ENCODE measurements at regions not wholly inside any gene's neighbourhood (a gene's known extent, or its start where the extent isn't known, plus 50 kb on each side); places are given as distances from the start of the nearest gene placed in this dataset.
"Not testable (repeated sequence)": the region's sequence is repeated elsewhere in the genome, so short reads cannot be mapped to it uniquely, and the experiment has no call there.

DNA sequence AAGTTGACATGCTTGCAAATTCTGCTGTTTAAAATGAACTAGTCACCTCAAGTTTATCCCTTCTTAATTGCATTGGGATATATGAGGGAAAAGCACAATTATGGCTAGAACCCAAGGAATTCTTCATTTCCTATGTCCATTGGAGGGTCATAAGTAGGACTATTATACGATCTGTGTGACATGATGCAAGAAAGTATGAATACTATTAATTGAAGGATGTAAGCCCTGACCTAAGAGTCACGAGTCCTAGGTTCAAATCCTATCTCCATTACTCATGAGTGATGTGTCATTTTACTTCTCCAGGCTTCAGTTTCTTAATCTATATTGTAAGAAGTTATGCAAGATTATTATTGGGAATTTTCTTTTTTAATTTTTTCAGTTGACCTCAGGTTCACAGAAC is 542.9 kb upstream of the GRIA3 start:
- Histone ChIP-seq H3K9ac (ENCODE audit: control insufficient read depth, extremely low read depth, insufficient read depth, low read length) (no peak overlapping the region), H3K27me3 (ENCODE audit: control insufficient read depth, extremely low read depth, insufficient read depth, low read length) (no peaks in the 10 kb centered on the region), H3K4me1 (ENCODE audit: control insufficient read depth, extremely low read depth, insufficient read depth, low read length) (no peaks in the 10 kb centered on the region), H3K9me1 (ENCODE audit: control insufficient read depth, extremely low read depth, insufficient read depth, low read length) (no peaks in the 10 kb centered on the region), H3K4me2 (ENCODE audit: control insufficient read depth, extremely low read depth, insufficient read depth, low read depth, low read length) (no peak overlapping the region), H3K36me3 (ENCODE audit: control insufficient read depth in 2 of 2, extremely low read depth in 1 of 2, insufficient read depth in 2 of 2, low read length in 2 of 2) (no peaks in the 10 kb centered on the region), H4K20me1 (ENCODE audit: control insufficient read depth, extremely low read depth, insufficient read depth, low read length) (no peaks in the 10 kb centered on the region), H2AFZ (ENCODE audit: control insufficient read depth, low read length) (no peak overlapping the region), H3K4me3 (ENCODE audit: control insufficient read depth in 2 of 3, extremely low read depth in 1 of 3, insufficient read depth in 2 of 3, low read depth in 1 of 3, low read length in 3 of 3) (no peak overlapping the region), H3K79me2 (ENCODE audit: control insufficient read depth, insufficient read depth, low read length) (no peaks in the 10 kb centered on the region), H3K27ac (ENCODE audit: control insufficient read depth, insufficient read depth, low read length) (no peak overlapping the region), H3K9me3 (ENCODE audit: control insufficient read depth, low read depth, low read length) (no peaks in the 10 kb centered on the region)
- dilution Hi-C loops (cut with MboI; ENCODE audit: extremely low pct_ligation_motif_present, low sequenced_read_pairs): no loop called here
- DNase-seq (ENCODE audit: low read depth, low spot score) (no peak), FAIRE-seq (no peak)
- TF ChIP-seq EZH2 (IDR thresholded peaks at IDR 0.05; ENCODE audit: low read length): no peak
- TF ChIP-seq, protein P1, sequence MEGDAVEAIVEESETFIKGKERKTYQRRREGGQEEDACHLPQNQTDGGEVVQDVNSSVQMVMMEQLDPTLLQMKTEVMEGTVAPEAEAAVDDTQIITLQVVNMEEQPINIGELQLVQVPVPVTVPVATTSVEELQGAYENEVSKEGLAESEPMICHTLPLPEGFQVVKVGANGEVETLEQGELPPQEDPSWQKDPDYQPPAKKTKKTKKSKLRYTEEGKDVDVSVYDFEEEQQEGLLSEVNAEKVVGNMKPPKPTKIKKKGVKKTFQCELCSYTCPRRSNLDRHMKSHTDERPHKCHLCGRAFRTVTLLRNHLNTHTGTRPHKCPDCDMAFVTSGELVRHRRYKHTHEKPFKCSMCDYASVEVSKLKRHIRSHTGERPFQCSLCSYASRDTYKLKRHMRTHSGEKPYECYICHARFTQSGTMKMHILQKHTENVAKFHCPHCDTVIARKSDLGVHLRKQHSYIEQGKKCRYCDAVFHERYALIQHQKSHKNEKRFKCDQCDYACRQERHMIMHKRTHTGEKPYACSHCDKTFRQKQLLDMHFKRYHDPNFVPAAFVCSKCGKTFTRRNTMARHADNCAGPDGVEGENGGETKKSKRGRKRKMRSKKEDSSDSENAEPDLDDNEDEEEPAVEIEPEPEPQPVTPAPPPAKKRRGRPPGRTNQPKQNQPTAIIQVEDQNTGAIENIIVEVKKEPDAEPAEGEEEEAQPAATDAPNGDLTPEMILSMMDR (optimal IDR thresholded peaks at IDR 0.05 in 1 of 3, IDR thresholded peaks at IDR 0.05 in 1 of 3, conservative IDR thresholded peaks at IDR 0.05 in 1 of 3; ENCODE audit: extremely low read depth in 1 of 3, insufficient read depth in 2 of 3, low read length in 3 of 3): no peak

DNA sequence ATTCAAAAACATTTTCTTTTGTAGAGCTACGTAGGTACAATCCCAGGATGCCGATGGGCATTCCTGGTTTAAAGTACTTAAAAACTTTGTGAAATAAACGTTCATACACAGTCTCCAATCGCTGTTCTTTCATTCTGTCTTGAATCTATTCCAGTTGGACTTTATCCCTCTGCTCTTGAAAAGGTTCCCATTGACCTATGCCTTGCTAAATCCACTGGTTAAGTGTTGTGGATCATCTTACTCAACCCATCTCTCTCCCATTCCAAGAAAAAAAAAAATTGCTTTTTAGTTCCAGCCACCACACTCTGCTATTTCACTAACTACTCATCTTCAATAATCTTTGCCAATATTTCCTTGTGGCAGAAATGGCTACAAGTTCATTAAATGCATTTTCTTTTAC is 542.3 kb upstream of the GRIA3 start:
- H3K79me2 ChIP-seq (ENCODE audit: control insufficient read depth, insufficient read depth, low read length): no peaks in the 10 kb centered on the region
- DNase-seq (ENCODE audit: low read depth, low spot score): no peak
- H3K27ac ChIP-seq (ENCODE audit: control insufficient read depth, insufficient read depth, low read length): no peak overlapping the region
- dilution Hi-C loops (cut with MboI; ENCODE audit: extremely low pct_ligation_motif_present, low sequenced_read_pairs): no loop called here
- H3K27me3 ChIP-seq (ENCODE audit: control insufficient read depth, extremely low read depth, insufficient read depth, low read length): no peaks in the 10 kb centered on the region
- H4K20me1 ChIP-seq (ENCODE audit: control insufficient read depth, extremely low read depth, insufficient read depth, low read length): no peaks in the 10 kb centered on the region
- no peak overlapping the region for H3K4me2 ChIP-seq (ENCODE audit: control insufficient read depth, extremely low read depth, insufficient read depth, low read depth, low read length)
- H3K4me1 ChIP-seq (ENCODE audit: control insufficient read depth, extremely low read depth, insufficient read depth, low read length): no peaks in the 10 kb centered on the region
- no peaks in the 10 kb centered on the region for H3K9me3 ChIP-seq (ENCODE audit: control insufficient read depth, low read depth, low read length)
- FAIRE-seq: no peak
- H3K36me3 ChIP-seq (ENCODE audit: control insufficient read depth in 2 of 2, extremely low read depth in 1 of 2, insufficient read depth in 2 of 2, low read length in 2 of 2): no peaks in the 10 kb centered on the region
- H3K9me1 ChIP-seq (ENCODE audit: control insufficient read depth, extremely low read depth, insufficient read depth, low read length): no peaks in the 10 kb centered on the region
- H3K9ac ChIP-seq (ENCODE audit: control insufficient read depth, extremely low read depth, insufficient read depth, low read length): no peak overlapping the region
- TF ChIP-seq, protein P1 (optimal IDR thresholded peaks at IDR 0.05 in 1 of 3, IDR thresholded peaks at IDR 0.05 in 1 of 3, conservative IDR thresholded peaks at IDR 0.05 in 1 of 3; ENCODE audit: extremely low read depth in 1 of 3, insufficient read depth in 2 of 3, low read length in 3 of 3): no peak
- TF ChIP-seq EZH2 (IDR thresholded peaks at IDR 0.05; ENCODE audit: low read length): no peak
- no peak overlapping the region for H2AFZ ChIP-seq (ENCODE audit: control insufficient read depth, low read length)
- H3K4me3 ChIP-seq (ENCODE audit: control insufficient read depth in 2 of 3, extremely low read depth in 1 of 3, insufficient read depth in 2 of 3, low read depth in 1 of 3, low read length in 3 of 3): no peak overlapping the region

DNA sequence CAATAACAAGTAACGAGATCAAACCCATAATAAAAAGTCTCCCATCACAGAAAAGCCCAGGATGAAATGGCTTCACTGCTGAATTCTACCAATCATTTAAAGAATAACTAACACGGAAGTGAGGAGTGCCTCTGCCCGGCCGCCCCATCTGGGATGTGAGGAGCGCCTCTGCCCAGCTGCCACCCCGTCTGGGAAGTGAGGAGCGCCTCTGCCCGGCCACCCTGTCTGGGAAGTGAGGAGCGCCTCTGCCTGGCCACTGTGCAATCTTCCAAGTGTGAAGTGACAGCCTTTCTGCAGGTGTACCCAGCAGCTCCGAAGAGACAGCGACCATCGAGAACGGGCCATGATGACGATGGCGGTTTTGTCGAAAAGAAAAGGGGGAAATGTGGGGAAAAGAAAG is 528.8 kb upstream of the GRIA3 start:
- FAIRE-seq; H3K9me1 ChIP-seq (ENCODE audit: control insufficient read depth, extremely low read depth, insufficient read depth, low read length); H3K4me3 ChIP-seq (ENCODE audit: control insufficient read depth in 2 of 3, extremely low read depth in 1 of 3, insufficient read depth in 2 of 3, low read depth in 1 of 3, low read length in 3 of 3); H4K20me1 ChIP-seq (ENCODE audit: control insufficient read depth, extremely low read depth, insufficient read depth, low read length); H3K9me3 ChIP-seq (ENCODE audit: control insufficient read depth, low read depth, low read length); H3K36me3 ChIP-seq (ENCODE audit: control insufficient read depth in 2 of 2, extremely low read depth in 1 of 2, insufficient read depth in 2 of 2, low read length in 2 of 2); H3K79me2 ChIP-seq (ENCODE audit: control insufficient read depth, insufficient read depth, low read length); H3K9ac ChIP-seq (ENCODE audit: control insufficient read depth, extremely low read depth, insufficient read depth, low read length); H3K27ac ChIP-seq (ENCODE audit: control insufficient read depth, insufficient read depth, low read length); H3K4me1 ChIP-seq (ENCODE audit: control insufficient read depth, extremely low read depth, insufficient read depth, low read length); H3K27me3 ChIP-seq (ENCODE audit: control insufficient read depth, extremely low read depth, insufficient read depth, low read length); dilution Hi-C loops (cut with MboI; ENCODE audit: extremely low pct_ligation_motif_present, low sequenced_read_pairs); H3K4me2 ChIP-seq (ENCODE audit: control insufficient read depth, extremely low read depth, insufficient read depth, low read depth, low read length); H2AFZ ChIP-seq (ENCODE audit: control insufficient read depth, low read length); DNase-seq (ENCODE audit: low read depth, low spot score): not testable (repeated sequence)

All from keratinocyte (primary cell).